ENCODE measurements at regions not wholly inside any gene's neighbourhood (a gene's known extent, or its start where the extent isn't known, plus 50 kb on each side); places are given as distances from the start of the nearest gene placed in this dataset.

- TF ChIP-seq CTCF (IDR thresholded peaks at IDR 0.05; ENCODE audit: low read length), result no peak
- no peak for TF ChIP-seq EZH2 (IDR thresholded peaks at IDR 0.05; ENCODE audit: borderline replicate concordance, low read length)
Observed at GRCh38 chr4:81732980-81733379, 261.3 kb upstream of the RASGEF1B start.

All from OCI-LY1 (cell line).